ENCODE measurements at regions not wholly inside any gene's neighbourhood (a gene's known extent, or its start where the extent isn't known, plus 50 kb on each side); places are given as distances from the start of the nearest gene placed in this dataset.

- H3K36me3 Mint-ChIP-seq (ENCODE audit: low read depth) = no peaks in the 10 kb centered on the region
- H3K4me1 Mint-ChIP-seq = peaks cover 10% of the 10 kb centered on the region
- TF ChIP-seq CTCF (conservative IDR thresholded peaks at IDR 0.05) = no peak
- no peak overlapping the region for H3K27ac Mint-ChIP-seq (ENCODE audit: unreplicated experiment)
- no peaks in the 10 kb centered on the region for H3K9me3 Mint-ChIP-seq
- DNase-seq (ENCODE audit: low read depth, low spot score) = no peak
- no peak overlapping the region for H3K4me3 Mint-ChIP-seq
- no peaks in the 10 kb centered on the region for H3K27me3 Mint-ChIP-seq (ENCODE audit: low read depth)
Measured at GRCh38 chr11:79758325-79758724, 317.5 kb upstream of the TENM4 start.

- Mint-ChIP-seq H3K27ac (ENCODE audit: unreplicated experiment) (no peak overlapping the region), H3K36me3 (ENCODE audit: low read depth) (no peaks in the 10 kb centered on the region), H3K4me3 (no peak overlapping the region), H3K9me3 (no peaks in the 10 kb centered on the region), H3K27me3 (ENCODE audit: low read depth) (no peaks in the 10 kb centered on the region), H3K4me1 (no peaks in the 10 kb centered on the region)
- DNase-seq (ENCODE audit: low read depth, low spot score) = no peak
- no peak for TF ChIP-seq CTCF (conservative IDR thresholded peaks at IDR 0.05)
Measured at GRCh38 chr11:79747406-79747805, 306.6 kb upstream of the TENM4 start.

GRCh38 chr11:79744941-79745340 is 304.1 kb upstream of the TENM4 start:
- H3K9me3 Mint-ChIP-seq = no peaks in the 10 kb centered on the region
- no peaks in the 10 kb centered on the region for H3K27me3 Mint-ChIP-seq (ENCODE audit: low read depth)
- DNase-seq (ENCODE audit: low read depth, low spot score) = no peak
- H3K4me1 Mint-ChIP-seq = no peaks in the 10 kb centered on the region
- TF ChIP-seq CTCF (conservative IDR thresholded peaks at IDR 0.05) = no peak
- no peaks in the 10 kb centered on the region for H3K36me3 Mint-ChIP-seq (ENCODE audit: low read depth)
- no peak overlapping the region for H3K4me3 Mint-ChIP-seq
- no peak overlapping the region for H3K27ac Mint-ChIP-seq (ENCODE audit: unreplicated experiment)

GRCh38 chr11:79742176-79742575 is 301.3 kb upstream of the TENM4 start:
- TF ChIP-seq CTCF (conservative IDR thresholded peaks at IDR 0.05) = no peak
- H3K4me1 Mint-ChIP-seq = no peaks in the 10 kb centered on the region
- no peak overlapping the region for H3K27ac Mint-ChIP-seq (ENCODE audit: unreplicated experiment)
- peaks cover 3% of the 10 kb centered on the region for H3K27me3 Mint-ChIP-seq (ENCODE audit: low read depth)
- DNase-seq (ENCODE audit: low read depth, low spot score) = no peak
- no peak overlapping the region for H3K4me3 Mint-ChIP-seq
- no peaks in the 10 kb centered on the region for H3K36me3 Mint-ChIP-seq (ENCODE audit: low read depth)
- peaks cover 4% of the 10 kb centered on the region for H3K9me3 Mint-ChIP-seq

- no peak overlapping the region for H3K27ac Mint-ChIP-seq (ENCODE audit: unreplicated experiment)
- peaks cover 8% of the 10 kb centered on the region for H3K9me3 Mint-ChIP-seq
- no peak overlapping the region for H3K4me3 Mint-ChIP-seq
- no peaks in the 10 kb centered on the region for H3K4me1 Mint-ChIP-seq
- no peaks in the 10 kb centered on the region for H3K36me3 Mint-ChIP-seq (ENCODE audit: low read depth)
- no peak for DNase-seq (ENCODE audit: low read depth, low spot score)
- peaks cover 3% of the 10 kb centered on the region for H3K27me3 Mint-ChIP-seq (ENCODE audit: low read depth)
- TF ChIP-seq CTCF (conservative IDR thresholded peaks at IDR 0.05) = no peak
Measured at GRCh38 chr11:79739591-79739990, 298.8 kb upstream of the TENM4 start.

- H3K36me3 Mint-ChIP-seq (ENCODE audit: low read depth) = no peaks in the 10 kb centered on the region
- peaks cover 12% of the 10 kb centered on the region for H3K9me3 Mint-ChIP-seq
- no peaks in the 10 kb centered on the region for H3K4me1 Mint-ChIP-seq
- no peak for TF ChIP-seq CTCF (conservative IDR thresholded peaks at IDR 0.05)
- no peak for DNase-seq (ENCODE audit: low read depth, low spot score)
- no peak overlapping the region for H3K27ac Mint-ChIP-seq (ENCODE audit: unreplicated experiment)
- no peak overlapping the region for H3K4me3 Mint-ChIP-seq
- H3K27me3 Mint-ChIP-seq (ENCODE audit: low read depth) = peaks cover 3% of the 10 kb centered on the region
Measured at GRCh38 chr11:79727221-79727620, 286.4 kb upstream of the TENM4 start.

All from neural crest cell (in vitro differentiated cells).